HG03095 (cell line): ENCODE measurements at regions not wholly inside any gene's neighbourhood (a gene's known extent, or its start where the extent isn't known, plus 50 kb on each side); places are given as distances from the start of the nearest gene placed in this dataset.

Source experiments
- ATAC-seq: cut with Tn5 transposase; IDR thresholded peaks from one replicate; pipeline ENCODE4 v1.9.1; 2021; ENCODE audit warnings: moderate library complexity; ENCODE audit not compliant: unreplicated experiment

DNA sequence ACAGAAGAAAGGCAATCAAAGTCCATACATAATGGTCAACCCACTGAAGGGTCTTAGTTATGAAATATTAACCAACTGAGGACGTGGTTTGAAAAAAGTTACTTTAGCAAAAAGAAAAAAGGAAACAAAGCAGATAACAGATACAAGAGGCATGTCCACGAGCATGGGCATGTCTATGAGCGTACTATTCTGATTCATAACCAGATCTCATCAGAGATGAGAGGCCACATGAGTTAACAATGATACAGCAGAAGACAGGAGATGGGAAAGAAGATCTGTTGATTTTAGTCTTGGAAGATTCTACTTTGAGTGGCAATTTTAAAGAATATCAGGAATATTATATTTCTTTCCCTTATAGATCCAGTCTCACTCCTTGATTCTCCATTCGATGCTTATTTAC is 262.9 kb upstream of the SLITRK3 start:
- ATAC-seq: no peak

DNA sequence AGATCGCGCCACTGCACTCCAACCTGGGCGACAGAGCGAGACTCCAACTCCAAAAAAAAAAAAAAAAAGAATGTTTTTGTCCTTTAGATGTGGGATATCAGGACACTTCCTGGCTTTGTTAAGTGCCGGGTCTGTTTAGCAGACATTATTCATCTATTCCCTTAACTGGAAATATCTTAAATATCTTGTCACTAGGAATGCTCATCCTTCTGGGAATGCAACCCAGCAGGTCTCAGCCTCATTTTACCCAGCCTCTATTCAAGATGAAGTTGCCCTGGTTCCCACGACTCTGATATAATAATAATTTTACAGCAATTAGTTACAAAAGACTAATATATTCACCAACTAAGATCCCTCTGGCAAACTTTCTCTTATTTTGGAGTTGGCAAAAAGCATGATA is 260.9 kb upstream of the SLITRK3 start:
- ATAC-seq: no peak

- ATAC-seq: no peak
These were observed 259.6 kb upstream of the SLITRK3 start for GRCh38 chr3:165455793-165456192.

DNA sequence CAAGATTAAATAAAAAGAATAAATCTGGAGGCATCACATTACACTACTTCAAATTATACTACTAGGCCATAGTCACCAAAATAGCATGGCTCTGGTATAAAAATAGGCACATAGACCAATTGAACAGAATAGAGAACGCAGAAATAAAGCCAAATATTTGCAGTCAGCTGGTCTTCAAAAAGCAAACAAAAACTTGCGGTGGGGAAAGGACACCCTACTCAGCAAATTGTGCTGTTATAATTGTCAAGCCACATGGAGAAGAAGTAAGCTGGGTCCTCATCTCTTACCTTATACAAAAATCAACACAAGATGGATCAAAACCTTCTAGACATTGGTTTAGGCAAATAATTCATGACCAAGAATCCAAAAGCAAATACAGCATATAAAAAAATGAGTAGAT is 259.2 kb upstream of the SLITRK3 start:
- ATAC-seq: no peak

GRCh38 chr3:165451371-165452070 is 255.3 kb upstream of the SLITRK3 start:
- ATAC-seq: no peak

- ATAC-seq: no peak
These were observed 250.4 kb upstream of the SLITRK3 start for GRCh38 chr3:165446555-165446954.

DNA sequence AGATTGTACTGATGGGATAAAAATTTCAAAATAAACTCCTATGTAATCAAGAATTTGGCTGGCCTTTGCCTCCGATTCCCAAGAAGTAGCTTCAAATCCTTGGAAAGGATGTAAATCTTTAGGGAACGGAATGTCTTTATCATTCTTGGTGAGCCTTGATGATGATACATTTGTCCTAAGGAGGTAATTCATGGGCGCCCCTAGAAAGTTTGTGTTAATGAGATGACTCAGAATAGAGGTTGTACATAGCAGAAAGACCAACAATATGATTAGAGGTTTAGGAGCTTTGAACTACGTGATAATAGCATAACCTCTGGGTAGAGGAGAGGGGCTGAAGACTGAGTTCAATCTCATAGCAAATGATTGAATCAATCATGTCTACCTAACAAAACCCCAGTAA is 248.6 kb upstream of the SLITRK3 start:
- no peak for ATAC-seq

- no peak for ATAC-seq
These were observed 247.5 kb upstream of the SLITRK3 start for GRCh38 chr3:165443664-165444063.

DNA sequence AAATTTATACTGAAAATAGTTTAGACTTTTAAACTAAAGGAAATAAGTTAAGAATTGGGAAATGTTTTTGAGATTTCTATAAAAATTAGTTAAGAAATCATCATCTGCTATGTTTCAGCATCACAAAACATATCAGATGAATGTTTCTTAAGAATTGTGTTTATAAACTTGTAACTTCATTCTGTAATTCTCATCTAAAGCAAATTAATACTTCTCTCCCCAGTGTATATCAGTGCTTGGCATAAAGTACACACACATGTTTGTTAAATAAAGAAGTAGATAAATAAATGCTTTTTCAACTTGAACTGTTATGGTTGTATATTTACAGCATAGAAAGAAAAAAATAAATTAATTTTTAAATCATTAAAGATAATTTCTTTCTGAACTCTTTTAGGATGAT is 245.9 kb upstream of the SLITRK3 start:
- no peak for ATAC-seq

DNA sequence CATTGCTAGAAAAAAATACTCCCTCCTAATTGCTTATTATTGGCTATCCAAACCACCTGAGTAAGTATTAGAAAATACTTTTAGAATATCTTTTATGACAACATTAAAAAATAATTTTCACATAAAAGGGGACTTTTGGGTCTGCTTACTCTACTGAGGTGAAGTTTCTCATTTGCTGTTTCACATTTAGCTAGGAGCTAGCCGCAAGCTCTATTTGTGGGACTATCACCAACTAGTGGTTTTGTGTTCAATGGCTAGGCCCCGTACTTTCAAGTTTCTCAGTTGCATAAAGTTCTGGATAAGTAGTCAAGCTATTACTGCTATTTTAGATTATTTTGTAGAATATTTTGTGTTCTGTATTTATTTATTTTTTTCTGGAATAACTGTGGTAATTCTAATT is 244.2 kb upstream of the SLITRK3 start:
- ATAC-seq: peak; percentile 85

DNA sequence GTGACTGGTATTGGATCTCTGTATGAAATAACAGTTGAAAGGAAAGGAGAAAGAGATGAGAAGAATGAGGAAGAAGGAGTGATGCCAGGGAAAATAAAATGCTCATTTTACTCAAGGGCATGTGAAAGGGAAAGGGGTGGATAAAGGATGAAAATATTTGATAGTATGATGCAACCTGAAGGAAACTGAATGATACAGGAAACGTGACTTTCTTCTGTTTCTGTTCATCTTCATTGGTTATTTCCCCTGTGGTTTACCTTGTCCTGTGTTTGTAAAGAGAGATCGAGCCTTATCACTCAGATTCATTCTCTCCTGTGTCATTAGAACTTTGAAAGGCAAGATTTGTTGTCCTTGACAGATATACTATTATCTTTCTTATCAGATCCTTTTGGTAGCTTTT is 243.6 kb upstream of the SLITRK3 start:
- peak; percentile 58 for ATAC-seq

- no peak for ATAC-seq
These were observed 238.3 kb upstream of the SLITRK3 start for GRCh38 chr3:165434516-165434915.

DNA sequence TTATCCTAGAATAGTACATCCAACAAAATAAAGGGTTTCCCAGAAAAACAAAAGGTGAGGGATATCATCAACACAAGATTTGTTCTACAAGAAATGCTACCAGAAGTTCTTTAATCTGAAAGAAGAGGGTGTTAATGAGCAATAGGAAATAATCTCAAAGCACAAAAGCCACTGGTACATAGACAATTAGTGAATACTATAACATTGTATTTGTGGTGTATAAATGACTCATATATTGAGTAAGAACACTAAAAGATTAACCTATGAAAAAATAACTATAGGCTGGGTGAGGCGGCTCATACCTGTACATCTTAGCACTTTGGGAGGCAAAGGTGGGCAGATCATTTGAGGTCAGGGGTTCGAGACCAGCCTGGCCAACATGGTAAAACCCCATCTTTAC is 210.2 kb upstream of the SLITRK3 start:
- no peak for ATAC-seq

DNA sequence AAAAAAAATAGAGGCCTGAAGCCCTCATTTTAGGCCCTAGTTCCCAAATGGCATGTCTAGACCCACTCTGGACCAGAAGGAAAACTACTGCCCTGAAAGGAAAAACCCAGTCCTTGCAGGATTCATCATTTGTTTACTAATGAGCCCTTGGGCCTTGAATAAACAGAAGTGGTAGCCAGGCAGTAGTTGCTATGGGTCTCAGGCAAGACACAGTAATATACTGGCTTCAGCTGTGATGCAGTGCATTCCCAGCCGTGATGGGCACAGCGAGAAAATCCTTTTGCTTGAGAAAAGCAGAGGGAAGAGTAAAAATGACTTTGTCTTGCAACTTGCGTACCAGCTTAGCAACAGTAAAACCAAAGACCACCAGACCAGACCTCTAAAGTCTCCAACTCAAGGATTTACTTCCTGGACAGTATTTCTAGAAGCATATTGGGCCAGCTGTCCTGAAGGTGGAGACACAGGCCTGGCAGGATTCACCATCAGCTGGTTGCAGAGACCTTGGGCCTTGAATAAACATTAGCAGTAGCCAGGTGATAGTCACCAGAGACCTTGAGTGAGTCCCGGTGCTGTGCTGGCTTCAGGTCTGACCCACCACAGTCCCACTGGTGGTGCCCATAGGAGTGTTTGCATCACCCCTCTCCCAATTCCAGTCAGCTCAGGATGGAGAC is 208.3 kb upstream of the SLITRK3 start:
- ATAC-seq: no peak

DNA sequence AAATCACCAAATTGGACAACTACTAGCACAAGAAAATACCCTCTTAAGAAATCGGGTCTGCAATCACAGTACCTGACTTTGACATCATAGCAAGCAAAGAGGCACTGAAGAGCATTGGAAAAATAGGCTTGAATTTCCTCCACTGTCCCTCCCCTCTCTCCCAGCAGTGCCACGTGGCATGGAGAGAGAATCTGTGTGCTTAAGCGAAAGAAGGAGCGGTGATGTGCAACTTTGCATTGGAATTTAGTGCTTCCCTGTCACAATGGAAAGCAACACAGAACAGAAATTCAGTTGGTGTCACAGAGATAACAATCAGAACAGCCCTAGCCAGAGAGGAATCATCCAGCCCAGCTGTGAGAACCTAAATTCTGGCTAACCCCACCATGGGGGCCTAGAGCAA is 207.5 kb upstream of the SLITRK3 start:
- no peak for ATAC-seq

DNA sequence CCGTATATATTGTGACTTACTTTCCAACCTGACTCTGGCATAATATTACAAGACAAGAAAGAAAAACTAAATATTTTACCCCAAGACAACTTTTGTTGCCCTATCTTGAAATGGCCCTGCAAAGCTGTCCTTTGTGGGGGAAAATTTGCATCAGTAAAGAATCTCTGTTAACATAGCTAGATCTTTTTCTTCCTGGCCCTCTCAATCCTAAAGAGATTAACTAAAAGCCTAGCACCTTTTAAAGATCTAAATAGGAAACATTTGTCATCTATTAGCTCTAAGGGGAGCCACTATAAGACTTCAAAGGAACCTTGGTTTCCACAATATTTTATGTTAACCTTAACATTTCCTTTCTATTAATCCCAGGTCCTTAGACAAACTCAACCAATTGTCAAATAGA is 199.0 kb upstream of the SLITRK3 start:
- no peak for ATAC-seq

GRCh38 chr3:165393461-165393860 is 197.3 kb upstream of the SLITRK3 start:
- ATAC-seq: no peak

- no peak for ATAC-seq
These were observed 194.0 kb upstream of the SLITRK3 start for GRCh38 chr3:165390166-165390565.

DNA sequence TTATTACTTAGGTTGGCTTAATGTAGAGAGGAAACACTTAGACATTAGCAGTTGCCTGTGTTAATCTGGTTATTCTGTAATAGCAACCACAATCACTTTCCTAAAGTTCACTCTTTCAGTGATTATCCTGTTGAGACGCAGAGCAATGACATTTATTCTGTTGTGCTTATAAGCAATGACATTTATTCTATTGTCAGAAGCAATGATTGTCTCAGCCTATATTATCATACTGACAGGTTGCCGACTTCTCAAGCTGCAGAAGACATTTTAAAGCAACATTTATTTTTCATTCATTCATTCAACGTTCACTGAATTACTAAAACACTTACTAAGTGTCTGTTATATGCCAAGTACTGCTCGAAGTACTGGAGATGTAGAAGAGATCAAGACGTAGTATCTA is 193.5 kb upstream of the SLITRK3 start:
- no peak for ATAC-seq

GRCh38 chr3:165389064-165389463 is 192.9 kb upstream of the SLITRK3 start:
- no peak for ATAC-seq

DNA sequence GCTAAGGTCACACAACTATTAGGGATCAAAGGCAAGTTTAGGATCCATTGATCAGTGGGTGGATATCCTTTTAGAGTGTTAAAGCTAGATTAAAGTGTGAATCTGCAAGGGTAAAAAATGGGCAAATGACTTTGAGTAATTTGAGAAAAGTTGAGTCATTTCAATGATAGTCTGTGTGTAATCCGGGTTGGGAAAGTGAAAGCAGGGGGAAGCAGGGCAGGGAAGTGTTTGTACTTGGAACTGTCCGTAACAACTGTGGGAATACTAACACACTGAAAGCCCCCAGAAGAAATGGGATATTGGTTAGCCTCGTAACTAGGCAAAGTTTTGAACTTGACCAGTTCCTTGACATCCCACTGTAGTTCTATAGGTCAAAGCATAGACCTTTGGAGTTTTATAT is 187.2 kb upstream of the SLITRK3 start:
- ATAC-seq: no peak

- no peak for ATAC-seq
These were observed 186.5 kb upstream of the SLITRK3 start for GRCh38 chr3:165382672-165383071.

GRCh38 chr3:165378761-165379160 is 182.6 kb upstream of the SLITRK3 start:
- ATAC-seq: no peak
